ENCODE measurements at regions not wholly inside any gene's neighbourhood (a gene's known extent, or its start where the extent isn't known, plus 50 kb on each side); places are given as distances from the start of the nearest gene placed in this dataset.

DNA sequence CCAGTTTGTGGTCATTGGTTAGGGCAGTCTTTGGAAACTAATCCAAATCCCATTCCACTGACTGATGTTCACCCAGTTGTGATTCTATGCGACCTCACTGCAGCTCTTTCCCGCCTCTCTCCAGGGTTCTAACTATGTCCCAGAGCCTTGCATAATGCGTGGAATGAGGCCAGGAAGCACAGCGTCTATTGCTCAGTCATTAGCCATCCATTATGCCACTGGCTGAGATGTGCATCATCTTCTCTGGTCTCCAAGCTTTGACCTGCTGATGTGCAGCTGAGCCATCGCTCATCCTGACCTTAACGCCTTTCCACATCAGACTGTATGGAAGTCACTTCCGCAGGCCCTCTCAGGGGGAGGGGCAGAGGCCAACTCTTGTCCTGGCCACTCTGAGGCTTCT, 115.4 kb upstream of the VRK1 start:
- no peak overlapping the region for H3K4me3 Mint-ChIP-seq
- H3K4me1 Mint-ChIP-seq, result no peaks in the 10 kb centered on the region
- peaks cover 0 to 9% (median 1%) of the 10 kb centered on the region in 7 donors for H3K9me3 Mint-ChIP-seq
- DNase-seq, result no peak
- ATAC-seq (ENCODE audit: low read depth in 2 of 2), result no peak
- H3K36me3 Mint-ChIP-seq, result peaks cover 0 to 8% of the 10 kb centered on the region in 2 donors
- no peak overlapping the region for H3K27ac Mint-ChIP-seq
- peaks cover 40 to 53% (median 47%) of the 10 kb centered on the region in 3 donors for H3K27me3 Mint-ChIP-seq

DNA sequence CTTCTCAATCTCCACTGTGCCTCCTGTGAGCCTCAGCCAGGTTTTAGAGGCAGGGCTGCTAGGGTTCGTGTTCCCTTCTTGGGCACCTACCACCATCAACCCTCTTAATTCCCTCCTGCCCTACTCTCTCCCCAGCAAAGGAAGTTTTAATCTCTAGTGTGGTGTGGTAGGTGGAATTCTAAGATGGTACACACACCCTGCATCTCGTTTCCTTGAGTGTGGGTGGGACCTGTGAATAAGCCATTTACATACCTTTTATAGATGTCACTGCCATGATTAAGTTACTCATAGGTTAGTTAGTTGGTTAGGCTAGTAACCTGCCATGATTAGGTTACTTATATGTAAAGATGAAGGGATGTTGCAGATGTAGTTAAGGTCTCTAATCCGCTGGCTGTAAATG, 114.8 kb upstream of the VRK1 start:
- peaks cover 0 to 9% (median 0%) of the 10 kb centered on the region in 7 donors for H3K9me3 Mint-ChIP-seq
- H3K36me3 Mint-ChIP-seq, result peaks cover 0 to 8% of the 10 kb centered on the region in 2 donors
- DNase-seq (no peak), ATAC-seq (ENCODE audit: low read depth in 2 of 2) (no peak)
- H3K4me1 Mint-ChIP-seq, result no peaks in the 10 kb centered on the region
- H3K4me3 Mint-ChIP-seq, result no peak overlapping the region
- no peak overlapping the region for H3K27ac Mint-ChIP-seq
- peaks cover 36 to 47% (median 46%) of the 10 kb centered on the region in 3 donors for H3K27me3 Mint-ChIP-seq

DNA sequence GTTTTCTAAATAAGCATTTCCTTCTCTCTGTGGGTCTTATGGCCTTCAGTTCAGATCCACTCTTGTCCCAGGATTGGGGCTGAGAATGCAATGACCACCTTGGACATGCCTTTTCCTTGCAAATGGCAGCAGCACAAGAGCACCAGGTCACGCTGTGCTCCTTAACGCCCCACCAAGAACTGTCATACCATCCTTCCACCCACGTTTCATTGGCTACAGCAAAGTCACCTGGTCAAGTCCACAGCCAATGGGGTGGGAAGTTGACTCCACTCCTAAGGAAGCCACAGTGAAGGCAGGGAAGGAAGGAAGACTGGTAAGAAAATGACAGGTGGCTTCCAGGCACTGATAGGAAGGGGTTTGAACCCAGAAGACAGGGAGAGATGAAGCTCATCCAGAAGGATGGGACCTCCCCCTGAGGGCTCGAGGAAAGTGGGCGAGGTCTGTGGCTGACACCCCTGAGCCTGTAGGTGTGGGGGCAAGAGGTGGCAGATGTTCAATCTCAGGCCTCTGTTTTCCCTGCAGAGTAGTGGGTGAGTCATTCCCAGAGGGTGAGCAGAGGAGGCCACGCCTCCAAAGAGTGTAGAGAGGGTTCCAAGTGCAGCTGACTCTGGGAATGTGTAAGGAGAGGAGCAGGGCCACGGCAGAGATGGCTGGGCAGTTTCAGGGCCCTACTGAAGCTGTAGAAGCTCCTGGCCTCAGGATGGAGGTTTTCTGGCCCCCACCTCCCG, 113.5 kb upstream of the VRK1 start:
- H3K27me3 Mint-ChIP-seq, result peaks cover 27 to 37% (median 37%) of the 10 kb centered on the region in 3 donors
- peak overlapping the region in 1 of 6 donors; percentile 67 for H3K27ac Mint-ChIP-seq
- no peaks in the 10 kb centered on the region for H3K4me1 Mint-ChIP-seq
- no peak for ATAC-seq (ENCODE audit: low read depth in 2 of 2)
- DNase-seq, result no peak
- H3K4me3 Mint-ChIP-seq, result no peak overlapping the region
- peaks cover 0 to 9% (median 0%) of the 10 kb centered on the region in 7 donors for H3K9me3 Mint-ChIP-seq
- H3K36me3 Mint-ChIP-seq, result peaks cover 0 to 8% of the 10 kb centered on the region in 2 donors

DNA sequence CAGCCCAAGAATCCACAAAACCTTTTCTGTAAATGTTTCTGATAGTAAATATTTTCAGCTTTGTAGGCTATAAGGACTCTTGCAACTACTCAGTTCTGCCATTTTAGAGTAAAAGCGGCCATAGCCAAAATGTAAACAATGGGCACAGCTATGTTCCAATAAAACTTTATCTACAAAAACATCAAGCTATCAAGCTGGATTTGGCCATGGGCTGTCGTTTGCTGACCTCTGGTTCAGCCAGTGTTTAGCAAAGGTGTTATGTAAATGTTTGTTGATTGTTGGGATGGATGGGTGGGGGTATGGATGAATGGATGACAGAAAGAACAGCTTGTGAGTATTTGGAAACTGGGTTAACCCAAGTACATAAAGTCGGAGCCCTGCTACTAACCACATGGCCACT, 111.1 kb upstream of the VRK1 start:
- Mint-ChIP-seq H3K4me3 (no peak overlapping the region), H3K4me1 (no peaks in the 10 kb centered on the region), H3K9me3 (peaks cover 0 to 11% (median 0%) of the 10 kb centered on the region in 7 donors), H3K36me3 (peaks cover 0 to 8% of the 10 kb centered on the region in 2 donors), H3K27ac (no peak overlapping the region), H3K27me3 (peaks cover 27 to 42% (median 41%) of the 10 kb centered on the region in 3 donors)
- DNase-seq (no peak), ATAC-seq (ENCODE audit: low read depth in 2 of 2) (no peak)

DNA sequence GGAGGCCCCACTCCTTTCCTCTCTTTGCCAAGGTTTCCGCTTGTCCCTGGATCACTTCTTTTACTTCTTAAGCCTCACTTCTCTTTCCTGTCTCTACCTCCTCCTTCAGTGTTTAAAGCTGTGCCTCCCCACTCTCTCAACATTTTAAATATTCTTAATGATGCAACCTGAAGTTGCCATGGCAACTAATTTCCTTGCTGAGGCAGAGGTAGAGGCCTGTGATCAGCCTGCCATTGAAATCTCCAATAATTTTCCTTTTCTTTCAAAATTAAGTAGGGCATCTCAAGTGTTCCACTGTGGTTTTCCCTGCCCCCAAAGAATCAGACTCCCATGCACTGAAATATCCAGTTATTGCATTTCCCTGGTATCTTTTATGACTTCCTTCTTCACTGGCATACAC, 108.6 kb upstream of the VRK1 start:
- Mint-ChIP-seq H3K27me3 (peaks cover 18 to 42% (median 38%) of the 10 kb centered on the region in 3 donors), H3K27ac (no peak overlapping the region), H3K4me3 (no peak overlapping the region), H3K36me3 (peaks cover 0 to 4% of the 10 kb centered on the region in 2 donors), H3K9me3 (peaks cover 0 to 10% (median 0%) of the 10 kb centered on the region in 7 donors), H3K4me1 (no peaks in the 10 kb centered on the region)
- no peak for ATAC-seq (ENCODE audit: low read depth in 2 of 2)
- DNase-seq, result no peak

DNA sequence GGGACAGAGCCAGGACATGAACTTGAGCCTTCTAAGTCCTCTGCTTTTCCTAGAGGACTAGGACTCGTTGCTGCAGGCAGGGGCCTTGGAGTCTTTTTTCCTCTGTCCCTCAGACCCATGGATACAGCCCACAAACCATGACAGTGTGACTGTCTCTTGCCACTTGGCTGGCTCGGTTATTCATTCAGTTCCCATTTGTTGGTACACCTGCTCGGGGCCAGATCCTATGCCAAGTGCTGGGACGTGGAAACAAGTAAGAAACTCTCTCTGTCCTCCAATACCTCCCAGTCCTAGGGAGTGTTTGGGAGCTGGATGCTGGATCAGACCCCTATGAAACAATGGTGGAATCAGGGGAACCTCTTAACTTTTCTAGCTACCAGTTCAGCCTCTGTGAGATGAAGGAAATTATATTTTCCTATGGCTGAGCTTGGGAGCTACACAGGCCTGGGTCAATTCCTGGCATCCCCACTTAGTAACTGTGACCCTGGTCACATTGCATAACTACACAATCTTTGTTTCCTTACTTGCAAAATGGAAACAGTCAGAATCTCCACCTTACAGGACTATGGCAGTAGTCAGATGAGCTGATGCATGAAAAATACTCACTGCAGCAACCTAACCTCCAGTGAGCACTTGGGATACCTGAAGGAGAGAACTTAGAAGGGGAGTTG, 106.3 kb upstream of the VRK1 start:
- Mint-ChIP-seq H3K36me3 (no peaks in the 10 kb centered on the region), H3K9me3 (peaks cover 0 to 5% (median 0%) of the 10 kb centered on the region in 7 donors), H3K4me3 (peak overlapping the region in 1 of 8 donors; percentile 57), H3K27me3 (peaks cover 20 to 31% (median 30%) of the 10 kb centered on the region in 3 donors), H3K27ac (no peak overlapping the region), H3K4me1 (no peaks in the 10 kb centered on the region)
- DNase-seq (no peak), ATAC-seq (ENCODE audit: low read depth in 2 of 2) (no peak)

DNA sequence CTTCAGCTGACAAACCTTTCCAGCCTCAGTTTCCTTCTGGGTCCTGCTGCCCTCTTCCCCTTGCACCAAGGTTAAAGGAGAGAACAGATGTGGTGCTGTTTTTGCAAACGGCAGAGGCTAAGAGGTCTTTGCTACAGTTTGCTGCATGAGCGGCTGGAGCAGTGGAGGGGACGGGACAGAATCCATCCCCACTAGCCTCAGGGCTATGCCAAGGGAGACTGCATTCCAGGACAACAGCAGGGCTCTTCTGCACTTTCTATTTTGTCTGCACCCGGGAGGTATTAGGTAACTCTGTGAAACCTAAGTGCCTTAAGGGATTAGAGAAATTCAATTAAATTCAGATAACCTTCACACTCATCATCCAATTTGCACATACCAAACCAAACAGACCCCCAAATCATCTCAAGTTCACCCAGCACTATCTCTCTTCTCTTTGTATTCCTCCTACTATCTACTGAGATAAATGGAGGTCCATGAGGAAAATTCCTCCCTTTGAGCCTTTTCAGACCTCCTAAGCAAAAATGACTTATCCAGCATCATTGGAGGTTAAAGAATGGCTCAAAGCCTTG, 103.8 kb upstream of the VRK1 start:
- H3K9me3 Mint-ChIP-seq, result peaks cover 0 to 5% (median 0%) of the 10 kb centered on the region in 7 donors
- DNase-seq (no peak), ATAC-seq (ENCODE audit: low read depth in 2 of 2) (no peak)
- H3K36me3 Mint-ChIP-seq, result no peaks in the 10 kb centered on the region
- no peaks in the 10 kb centered on the region for H3K4me1 Mint-ChIP-seq
- H3K27ac Mint-ChIP-seq, result no peak overlapping the region
- peaks cover 23 to 35% (median 35%) of the 10 kb centered on the region in 3 donors for H3K27me3 Mint-ChIP-seq
- no peak overlapping the region for H3K4me3 Mint-ChIP-seq

DNA sequence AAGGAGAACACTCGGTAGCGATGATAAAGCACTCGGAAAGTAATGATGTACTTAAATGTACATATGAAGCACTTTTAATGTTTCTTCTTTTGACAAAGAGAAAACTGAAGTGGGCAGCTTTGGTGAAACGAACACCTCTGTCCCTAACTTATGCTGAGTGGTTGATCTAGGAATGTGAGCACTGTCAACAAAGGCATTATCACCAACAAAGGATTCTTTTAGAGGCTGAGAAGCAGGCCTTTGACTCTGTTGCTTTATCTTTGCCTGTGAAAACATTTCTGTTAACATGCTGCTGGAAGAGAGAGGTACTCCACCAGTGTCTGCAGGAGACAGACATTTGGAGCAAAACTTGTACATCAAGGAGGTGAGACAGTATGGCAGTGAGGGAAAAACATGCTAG, 103.2 kb upstream of the VRK1 start:
- Mint-ChIP-seq H3K4me1 (no peaks in the 10 kb centered on the region), H3K27me3 (peaks cover 24 to 38% (median 35%) of the 10 kb centered on the region in 3 donors), H3K9me3 (peaks cover 0 to 5% (median 0%) of the 10 kb centered on the region in 7 donors), H3K27ac (peak overlapping the region in 1 of 6 donors; percentile 5), H3K36me3 (no peaks in the 10 kb centered on the region), H3K4me3 (no peak overlapping the region)
- DNase-seq (no peak), ATAC-seq (ENCODE audit: low read depth in 2 of 2) (no peak)

DNA sequence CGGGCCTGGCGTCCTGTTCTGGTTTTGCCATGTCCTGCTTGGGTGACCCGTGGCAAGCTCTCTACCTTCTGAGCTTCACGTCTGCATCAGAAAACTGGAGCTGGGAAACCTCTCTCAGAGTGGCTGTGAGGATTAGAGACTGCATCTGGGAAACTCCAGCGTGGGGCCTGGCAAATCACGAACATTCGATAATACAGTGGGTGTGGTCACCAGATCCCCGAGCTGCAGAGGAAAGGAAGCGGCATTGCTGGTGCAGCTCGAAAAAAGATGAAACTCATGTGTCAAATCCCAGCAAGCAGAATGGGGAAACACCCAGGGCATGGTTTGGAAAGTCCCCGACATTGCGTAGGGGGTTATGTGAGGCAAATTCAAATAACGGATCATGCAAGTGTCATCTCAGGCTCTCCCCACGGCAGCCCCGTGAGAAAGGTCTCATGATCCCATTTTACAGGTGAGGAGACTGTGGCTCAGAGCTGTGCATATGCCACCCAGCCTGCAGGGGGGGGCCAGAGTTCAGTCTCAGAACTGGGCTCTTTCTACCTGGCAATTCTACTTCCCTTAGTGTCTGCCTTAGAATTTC, 98.1 kb upstream of the VRK1 start:
- peaks cover 0 to 5% (median 0%) of the 10 kb centered on the region in 7 donors for H3K9me3 Mint-ChIP-seq
- no peaks in the 10 kb centered on the region for H3K36me3 Mint-ChIP-seq
- H3K27ac Mint-ChIP-seq, result no peak overlapping the region
- H3K4me3 Mint-ChIP-seq, result no peak overlapping the region
- no peaks in the 10 kb centered on the region for H3K4me1 Mint-ChIP-seq
- no peak for DNase-seq
- peak in 1 of 2 donors; percentile 28 for ATAC-seq (ENCODE audit: low read depth in 2 of 2)
- peaks cover 20 to 36% (median 28%) of the 10 kb centered on the region in 3 donors for H3K27me3 Mint-ChIP-seq

DNA sequence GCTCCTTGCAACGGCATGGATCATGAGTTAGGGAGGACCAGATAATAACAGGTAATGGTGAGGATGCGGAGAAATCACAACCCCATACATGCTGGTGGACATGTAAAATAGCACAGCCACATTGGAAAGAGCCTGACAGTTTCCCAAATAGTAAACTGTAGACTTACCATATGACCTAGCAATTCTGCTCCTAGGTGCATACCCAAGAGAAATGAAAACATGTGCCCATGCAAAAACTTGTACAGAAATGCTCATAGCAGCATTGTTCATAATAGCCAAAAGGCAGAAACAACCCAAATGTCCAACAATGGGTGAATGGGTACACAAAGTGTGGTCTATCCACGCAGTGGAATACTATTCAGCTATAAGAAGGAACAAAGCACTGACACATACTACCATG, 97.5 kb upstream of the VRK1 start:
- Mint-ChIP-seq H3K27ac (peak overlapping the region in 1 of 6 donors; percentile 48), H3K9me3 (peaks cover 0 to 5% (median 0%) of the 10 kb centered on the region in 7 donors), H3K4me3 (no peak overlapping the region), H3K36me3 (no peaks in the 10 kb centered on the region), H3K4me1 (no peaks in the 10 kb centered on the region), H3K27me3 (peaks cover 26 to 33% (median 32%) of the 10 kb centered on the region in 3 donors)
- DNase-seq (no peak), ATAC-seq (ENCODE audit: low read depth in 2 of 2) (no peak)

DNA sequence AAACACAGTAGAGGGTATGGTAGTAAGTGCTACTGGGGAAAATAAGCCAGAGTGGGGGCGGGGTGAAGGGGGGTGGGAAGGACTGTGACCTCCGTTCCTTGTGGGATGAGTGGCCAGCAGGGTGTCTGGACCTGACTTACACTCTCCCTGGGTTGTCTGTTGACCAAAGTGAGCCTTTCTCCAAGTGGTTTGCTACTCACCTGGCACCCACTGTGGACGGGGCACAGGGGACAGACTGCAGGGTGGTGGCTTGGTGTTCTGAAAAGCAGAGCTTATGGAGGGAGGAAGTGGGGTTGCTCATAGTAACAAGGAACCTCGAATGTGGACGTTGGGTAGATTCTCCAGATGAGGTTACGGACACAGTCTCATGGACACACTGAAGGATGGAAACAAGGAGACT, 94.4 kb upstream of the VRK1 start:
- ATAC-seq (ENCODE audit: low read depth in 2 of 2), result no peak
- peaks cover 34% of the 10 kb centered on the region in 3 donors for H3K27me3 Mint-ChIP-seq
- no peak overlapping the region for H3K4me3 Mint-ChIP-seq

DNA sequence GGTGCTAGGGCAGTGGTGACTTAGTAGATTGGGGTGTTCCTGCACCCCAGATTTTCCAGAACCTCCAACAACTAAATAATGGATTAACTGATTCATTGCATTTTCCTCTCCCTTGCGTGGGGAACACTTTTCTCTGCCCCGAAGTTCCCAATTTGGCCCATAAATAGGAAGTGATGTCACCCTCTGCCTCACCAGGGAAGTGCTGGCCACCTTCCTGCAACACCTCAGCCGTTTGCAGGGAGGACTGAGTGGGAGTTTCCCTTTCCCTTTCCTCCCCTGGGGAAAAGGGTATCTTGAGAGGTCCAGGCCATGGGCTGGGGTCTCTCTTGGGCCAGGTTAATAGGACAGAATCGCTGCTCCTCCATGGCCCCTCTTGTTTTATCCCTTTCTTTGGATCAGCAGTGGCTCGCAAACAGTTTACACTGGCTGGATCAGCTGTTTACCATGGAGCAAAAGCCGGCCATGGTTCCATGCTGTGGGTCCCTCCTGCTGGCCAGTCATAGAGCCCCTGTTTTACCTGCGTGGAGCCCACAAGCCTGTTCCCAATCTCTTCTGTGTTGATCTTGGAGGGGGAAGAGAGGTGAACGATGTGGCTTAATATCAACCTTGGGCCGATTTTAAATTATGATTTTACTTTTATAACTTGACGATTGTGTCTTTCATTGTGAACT, 91.6 kb upstream of the VRK1 start:
- Mint-ChIP-seq H3K27ac (no peak overlapping the region), H3K4me1 (peaks cover 0 to 2% (median 0%) of the 10 kb centered on the region in 3 donors), H3K36me3 (no peaks in the 10 kb centered on the region), H3K27me3 (peaks cover 18 to 25% (median 21%) of the 10 kb centered on the region in 3 donors), H3K4me3 (no peak overlapping the region), H3K9me3 (peaks cover 0 to 2% (median 0%) of the 10 kb centered on the region in 7 donors)
- ATAC-seq (ENCODE audit: low read depth in 2 of 2) (no peak), DNase-seq (no peak)

More for the DNA sequence above, 94.4 kb upstream of the VRK1 start:
- Mint-ChIP-seq H3K36me3 (no peaks in the 10 kb centered on the region), H3K27ac (no peak overlapping the region), H3K4me1 (peaks cover 0 to 2% (median 0%) of the 10 kb centered on the region in 3 donors), H3K9me3 (peaks cover 0 to 5% (median 0%) of the 10 kb centered on the region in 7 donors)
- DNase-seq, result no peak

DNA sequence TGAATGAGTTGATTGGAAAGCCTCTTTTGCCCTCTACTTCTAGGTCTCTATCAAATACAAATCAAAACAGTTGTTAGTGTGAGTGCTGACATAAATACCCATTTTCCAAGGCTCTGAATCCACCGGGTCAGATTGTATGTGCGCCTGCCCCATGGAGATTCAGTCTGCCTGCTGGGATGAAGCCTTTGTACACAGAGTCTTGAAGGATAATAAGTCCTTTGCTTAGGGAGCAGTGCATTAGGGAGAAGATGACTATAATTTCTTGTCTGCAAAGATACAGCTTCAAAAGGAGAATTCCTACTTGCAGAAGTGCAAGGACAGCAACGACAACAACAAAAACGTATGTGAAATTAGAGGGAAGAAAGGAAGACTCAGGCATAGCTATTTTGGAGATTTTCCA, 90.3 kb upstream of the VRK1 start:
- ATAC-seq (ENCODE audit: low read depth in 2 of 2) (no peak), DNase-seq (no peak)
- Mint-ChIP-seq H3K27ac (no peak overlapping the region), H3K36me3 (no peaks in the 10 kb centered on the region), H3K27me3 (peaks cover 15 to 32% (median 26%) of the 10 kb centered on the region in 3 donors), H3K9me3 (peaks cover 0 to 2% (median 0%) of the 10 kb centered on the region in 7 donors), H3K4me3 (no peak overlapping the region), H3K4me1 (peaks cover 0 to 2% (median 0%) of the 10 kb centered on the region in 3 donors)
